ENCODE measurements at regions not wholly inside any gene's neighbourhood (a gene's known extent, or its start where the extent isn't known, plus 50 kb on each side); places are given as distances from the start of the nearest gene placed in this dataset.

DNA sequence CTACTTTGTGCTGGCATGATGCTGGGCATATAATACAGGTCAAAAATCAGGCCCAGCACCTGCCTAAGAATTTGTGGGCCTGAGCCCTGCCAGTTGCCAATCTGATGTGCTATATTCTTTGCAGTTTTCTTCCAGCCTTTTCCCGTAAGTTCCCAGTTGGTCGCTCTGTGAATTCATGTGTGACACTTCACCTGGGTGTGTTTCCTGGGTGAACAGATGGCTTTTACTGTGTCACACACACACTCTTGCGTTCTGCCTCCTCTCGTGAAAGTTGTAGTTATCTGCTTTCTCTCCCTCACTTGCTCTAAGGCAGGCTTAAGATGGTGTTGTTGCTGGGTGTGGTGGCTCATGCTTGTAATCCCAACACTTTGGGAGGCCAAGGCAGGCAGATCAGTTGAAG lies 153.5 kb upstream of the DMRT1 start:
- no peak overlapping the region for H2AFZ ChIP-seq
- H3K4me1 Mint-ChIP-seq, result peaks cover 43% of the 10 kb centered on the region
- TF ChIP-seq ZNF114 (CRISPR knock-in tag; IDR thresholded peaks at IDR 0.05) (no peak), EZH2 (IDR thresholded peaks at IDR 0.05; ENCODE audit: low read depth, unreplicated experiment) (no peak), JUNB (IDR thresholded peaks at IDR 0.05; ENCODE audit: unreplicated experiment) (no peak), STAT1 (IDR thresholded peaks at IDR 0.05; ENCODE audit: unreplicated experiment) (no peak), CREB1 (CRISPR knock-in tag; IDR thresholded peaks at IDR 0.05; ENCODE audit: low read depth) (no peak), POLR2AphosphoS5 (IDR thresholded peaks at IDR 0.05; ENCODE audit: low read depth) (no peak), EZH2phosphoT487 (IDR thresholded peaks at IDR 0.05; ENCODE audit: unreplicated experiment) (no peak), NANOG (IDR thresholded peaks at IDR 0.05; ENCODE audit: borderline replicate concordance) (no peak), ZNF331 (CRISPR knock-in tag; IDR thresholded peaks at IDR 0.05; ENCODE audit: low read depth) (no peak)
- TF ChIP-seq, protein P1, sequence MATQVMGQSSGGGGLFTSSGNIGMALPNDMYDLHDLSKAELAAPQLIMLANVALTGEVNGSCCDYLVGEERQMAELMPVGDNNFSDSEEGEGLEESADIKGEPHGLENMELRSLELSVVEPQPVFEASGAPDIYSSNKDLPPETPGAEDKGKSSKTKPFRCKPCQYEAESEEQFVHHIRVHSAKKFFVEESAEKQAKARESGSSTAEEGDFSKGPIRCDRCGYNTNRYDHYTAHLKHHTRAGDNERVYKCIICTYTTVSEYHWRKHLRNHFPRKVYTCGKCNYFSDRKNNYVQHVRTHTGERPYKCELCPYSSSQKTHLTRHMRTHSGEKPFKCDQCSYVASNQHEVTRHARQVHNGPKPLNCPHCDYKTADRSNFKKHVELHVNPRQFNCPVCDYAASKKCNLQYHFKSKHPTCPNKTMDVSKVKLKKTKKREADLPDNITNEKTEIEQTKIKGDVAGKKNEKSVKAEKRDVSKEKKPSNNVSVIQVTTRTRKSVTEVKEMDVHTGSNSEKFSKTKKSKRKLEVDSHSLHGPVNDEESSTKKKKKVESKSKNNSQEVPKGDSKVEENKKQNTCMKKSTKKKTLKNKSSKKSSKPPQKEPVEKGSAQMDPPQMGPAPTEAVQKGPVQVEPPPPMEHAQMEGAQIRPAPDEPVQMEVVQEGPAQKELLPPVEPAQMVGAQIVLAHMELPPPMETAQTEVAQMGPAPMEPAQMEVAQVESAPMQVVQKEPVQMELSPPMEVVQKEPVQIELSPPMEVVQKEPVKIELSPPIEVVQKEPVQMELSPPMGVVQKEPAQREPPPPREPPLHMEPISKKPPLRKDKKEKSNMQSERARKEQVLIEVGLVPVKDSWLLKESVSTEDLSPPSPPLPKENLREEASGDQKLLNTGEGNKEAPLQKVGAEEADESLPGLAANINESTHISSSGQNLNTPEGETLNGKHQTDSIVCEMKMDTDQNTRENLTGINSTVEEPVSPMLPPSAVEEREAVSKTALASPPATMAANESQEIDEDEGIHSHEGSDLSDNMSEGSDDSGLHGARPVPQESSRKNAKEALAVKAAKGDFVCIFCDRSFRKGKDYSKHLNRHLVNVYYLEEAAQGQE (IDR thresholded peaks at IDR 0.05; ENCODE audit: unreplicated experiment), result no peak
- TF ChIP-seq, protein P2, sequence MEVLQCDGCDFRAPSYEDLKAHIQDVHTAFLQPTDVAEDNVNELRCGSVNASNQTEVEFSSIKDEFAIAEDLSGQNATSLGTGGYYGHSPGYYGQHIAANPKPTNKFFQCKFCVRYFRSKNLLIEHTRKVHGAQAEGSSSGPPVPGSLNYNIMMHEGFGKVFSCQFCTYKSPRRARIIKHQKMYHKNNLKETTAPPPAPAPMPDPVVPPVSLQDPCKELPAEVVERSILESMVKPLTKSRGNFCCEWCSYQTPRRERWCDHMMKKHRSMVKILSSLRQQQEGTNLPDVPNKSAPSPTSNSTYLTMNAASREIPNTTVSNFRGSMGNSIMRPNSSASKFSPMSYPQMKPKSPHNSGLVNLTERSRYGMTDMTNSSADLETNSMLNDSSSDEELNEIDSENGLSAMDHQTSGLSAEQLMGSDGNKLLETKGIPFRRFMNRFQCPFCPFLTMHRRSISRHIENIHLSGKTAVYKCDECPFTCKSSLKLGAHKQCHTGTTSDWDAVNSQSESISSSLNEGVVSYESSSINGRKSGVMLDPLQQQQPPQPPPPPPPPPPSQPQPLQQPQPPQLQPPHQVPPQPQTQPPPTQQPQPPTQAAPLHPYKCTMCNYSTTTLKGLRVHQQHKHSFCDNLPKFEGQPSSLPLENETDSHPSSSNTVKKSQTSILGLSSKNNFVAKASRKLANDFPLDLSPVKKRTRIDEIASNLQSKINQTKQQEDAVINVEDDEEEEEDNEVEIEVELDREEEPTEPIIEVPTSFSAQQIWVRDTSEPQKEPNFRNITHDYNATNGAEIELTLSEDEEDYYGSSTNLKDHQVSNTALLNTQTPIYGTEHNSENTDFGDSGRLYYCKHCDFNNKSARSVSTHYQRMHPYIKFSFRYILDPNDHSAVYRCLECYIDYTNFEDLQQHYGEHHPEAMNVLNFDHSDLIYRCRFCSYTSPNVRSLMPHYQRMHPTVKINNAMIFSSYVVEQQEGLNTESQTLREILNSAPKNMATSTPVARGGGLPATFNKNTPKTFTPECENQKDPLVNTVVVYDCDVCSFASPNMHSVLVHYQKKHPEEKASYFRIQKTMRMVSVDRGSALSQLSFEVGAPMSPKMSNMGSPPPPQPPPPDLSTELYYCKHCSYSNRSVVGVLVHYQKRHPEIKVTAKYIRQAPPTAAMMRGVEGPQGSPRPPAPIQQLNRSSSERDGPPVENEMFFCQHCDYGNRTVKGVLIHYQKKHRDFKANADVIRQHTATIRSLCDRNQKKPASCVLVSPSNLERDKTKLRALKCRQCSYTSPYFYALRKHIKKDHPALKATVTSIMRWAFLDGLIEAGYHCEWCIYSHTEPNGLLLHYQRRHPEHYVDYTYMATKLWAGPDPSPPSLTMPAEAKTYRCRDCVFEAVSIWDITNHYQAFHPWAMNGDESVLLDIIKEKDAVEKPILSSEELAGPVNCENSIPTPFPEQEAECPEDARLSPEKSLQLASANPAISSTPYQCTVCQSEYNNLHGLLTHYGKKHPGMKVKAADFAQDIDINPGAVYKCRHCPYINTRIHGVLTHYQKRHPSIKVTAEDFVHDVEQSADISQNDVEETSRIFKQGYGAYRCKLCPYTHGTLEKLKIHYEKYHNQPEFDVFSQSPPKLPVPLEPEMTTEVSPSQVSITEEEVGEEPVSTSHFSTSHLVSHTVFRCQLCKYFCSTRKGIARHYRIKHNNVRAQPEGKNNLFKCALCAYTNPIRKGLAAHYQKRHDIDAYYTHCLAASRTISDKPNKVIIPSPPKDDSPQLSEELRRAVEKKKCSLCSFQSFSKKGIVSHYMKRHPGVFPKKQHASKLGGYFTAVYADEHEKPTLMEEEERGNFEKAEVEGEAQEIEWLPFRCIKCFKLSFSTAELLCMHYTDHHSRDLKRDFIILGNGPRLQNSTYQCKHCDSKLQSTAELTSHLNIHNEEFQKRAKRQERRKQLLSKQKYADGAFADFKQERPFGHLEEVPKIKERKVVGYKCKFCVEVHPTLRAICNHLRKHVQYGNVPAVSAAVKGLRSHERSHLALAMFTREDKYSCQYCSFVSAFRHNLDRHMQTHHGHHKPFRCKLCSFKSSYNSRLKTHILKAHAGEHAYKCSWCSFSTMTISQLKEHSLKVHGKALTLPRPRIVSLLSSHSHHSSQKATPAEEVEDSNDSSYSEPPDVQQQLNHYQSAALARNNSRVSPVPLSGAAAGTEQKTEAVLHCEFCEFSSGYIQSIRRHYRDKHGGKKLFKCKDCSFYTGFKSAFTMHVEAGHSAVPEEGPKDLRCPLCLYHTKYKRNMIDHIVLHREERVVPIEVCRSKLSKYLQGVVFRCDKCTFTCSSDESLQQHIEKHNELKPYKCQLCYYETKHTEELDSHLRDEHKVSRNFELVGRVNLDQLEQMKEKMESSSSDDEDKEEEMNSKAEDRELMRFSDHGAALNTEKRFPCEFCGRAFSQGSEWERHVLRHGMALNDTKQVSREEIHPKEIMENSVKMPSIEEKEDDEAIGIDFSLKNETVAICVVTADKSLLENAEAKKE (CRISPR knock-in tag; IDR thresholded peaks at IDR 0.05), result no peak
- TF ChIP-seq, protein P3, sequence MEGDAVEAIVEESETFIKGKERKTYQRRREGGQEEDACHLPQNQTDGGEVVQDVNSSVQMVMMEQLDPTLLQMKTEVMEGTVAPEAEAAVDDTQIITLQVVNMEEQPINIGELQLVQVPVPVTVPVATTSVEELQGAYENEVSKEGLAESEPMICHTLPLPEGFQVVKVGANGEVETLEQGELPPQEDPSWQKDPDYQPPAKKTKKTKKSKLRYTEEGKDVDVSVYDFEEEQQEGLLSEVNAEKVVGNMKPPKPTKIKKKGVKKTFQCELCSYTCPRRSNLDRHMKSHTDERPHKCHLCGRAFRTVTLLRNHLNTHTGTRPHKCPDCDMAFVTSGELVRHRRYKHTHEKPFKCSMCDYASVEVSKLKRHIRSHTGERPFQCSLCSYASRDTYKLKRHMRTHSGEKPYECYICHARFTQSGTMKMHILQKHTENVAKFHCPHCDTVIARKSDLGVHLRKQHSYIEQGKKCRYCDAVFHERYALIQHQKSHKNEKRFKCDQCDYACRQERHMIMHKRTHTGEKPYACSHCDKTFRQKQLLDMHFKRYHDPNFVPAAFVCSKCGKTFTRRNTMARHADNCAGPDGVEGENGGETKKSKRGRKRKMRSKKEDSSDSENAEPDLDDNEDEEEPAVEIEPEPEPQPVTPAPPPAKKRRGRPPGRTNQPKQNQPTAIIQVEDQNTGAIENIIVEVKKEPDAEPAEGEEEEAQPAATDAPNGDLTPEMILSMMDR (conservative IDR thresholded peaks at IDR 0.05; ENCODE audit: low read depth in 2 of 2), result no peak
- TF ChIP-seq, protein P4, sequence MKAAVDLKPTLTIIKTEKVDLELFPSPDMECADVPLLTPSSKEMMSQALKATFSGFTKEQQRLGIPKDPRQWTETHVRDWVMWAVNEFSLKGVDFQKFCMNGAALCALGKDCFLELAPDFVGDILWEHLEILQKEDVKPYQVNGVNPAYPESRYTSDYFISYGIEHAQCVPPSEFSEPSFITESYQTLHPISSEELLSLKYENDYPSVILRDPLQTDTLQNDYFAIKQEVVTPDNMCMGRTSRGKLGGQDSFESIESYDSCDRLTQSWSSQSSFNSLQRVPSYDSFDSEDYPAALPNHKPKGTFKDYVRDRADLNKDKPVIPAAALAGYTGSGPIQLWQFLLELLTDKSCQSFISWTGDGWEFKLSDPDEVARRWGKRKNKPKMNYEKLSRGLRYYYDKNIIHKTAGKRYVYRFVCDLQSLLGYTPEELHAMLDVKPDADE (IDR thresholded peaks at IDR 0.05), result no peak
- H3K27me3 Mint-ChIP-seq (ENCODE audit: insufficient read depth, low read depth, poor library complexity), result peaks cover 5% of the 10 kb centered on the region
- H3K4me2 ChIP-seq, result no peak overlapping the region
- H3K4me3 ChIP-seq, result no peak overlapping the region
- no peak for ATAC-seq
- H3F3A ChIP-seq (replicated peaks; ENCODE audit: low read depth), result no peaks in the 10 kb centered on the region
- H4K20me1 ChIP-seq (replicated peaks; ENCODE audit: insufficient read depth), result no peaks in the 10 kb centered on the region
- peaks cover 10% of the 10 kb centered on the region; the same call in 2 of the 3 replicates for H3K36me3 Mint-ChIP-seq (ENCODE audit: low read depth)
- no peaks in the 10 kb centered on the region for H3K9me3 Mint-ChIP-seq
- H3K4me1 ChIP-seq (ENCODE audit: insufficient read depth), result peaks cover 33% of the 10 kb centered on the region
- no peak overlapping the region for H3K27ac Mint-ChIP-seq
- H3K79me2 ChIP-seq (replicated peaks; ENCODE audit: insufficient read depth), result no peaks in the 10 kb centered on the region
- no peak for DNase-seq (ENCODE audit: low spot score)
- no peak overlapping the region for H3K4me3 Mint-ChIP-seq
- no peaks in the 10 kb centered on the region for H3K36me3 ChIP-seq (ENCODE audit: insufficient read depth)
- H3K9me2 ChIP-seq (ENCODE audit: insufficient read depth), result no peaks in the 10 kb centered on the region
- no peaks in the 10 kb centered on the region for H3K27me3 ChIP-seq (ENCODE audit: insufficient read depth)
- H3K27ac ChIP-seq (ENCODE audit: low read depth), result no peak overlapping the region

Data from GM23338 (cell line).